BJ (cell line): ENCODE measurements at regions not wholly inside any gene's neighbourhood (a gene's known extent, or its start where the extent isn't known, plus 50 kb on each side); places are given as distances from the start of the nearest gene placed in this dataset.

Experiments
- CTCF ChIA-PET: fragments of 350-600 bp; formaldehyde crosslinking; extraction: SDS; loops from one replicate; lab custom pipeline; 2021; ENCODE audit warnings: antibody characterized with exemption, inconsistent platforms; lab: Yijun Ruan, JAX
- POLR2A ChIA-PET: fragments of 300-600 bp; sonication (Branson Sonifier 250); formaldehyde crosslinking; extraction: SDS; loops from one replicate; lab custom pipeline; 2021; ENCODE audit warnings: antibody characterized with exemption; lab: Charles Lee
- DNase-seq: peaks from one replicate; pipeline ENCODE4 v3.0.0-alpha.2; 2011; ENCODE audit warnings: low read depth
- H3K27me3 ChIP-seq: 2 replicates; pipeline ENCODE4 v1.6.0; 2011; ENCODE audit warnings: low read length; ENCODE audit not compliant: control insufficient read depth, insufficient read depth
- H3K36me3 ChIP-seq: 2 replicates; pipeline ENCODE4 v1.5.1; 2011; ENCODE audit warnings: low read length; ENCODE audit not compliant: control insufficient read depth, insufficient read depth
- H3K4me3 ChIP-seq: 2 replicates; pipeline ENCODE4 v1.5.1; 2011; ENCODE audit warnings: low read depth, mild to moderate bottlenecking, control low read depth, low read length
- CTCF ChIP-seq: IDR thresholded peaks from 2 replicates; pipeline ENCODE4 v1.5.1; 2011; ENCODE audit warnings: low read depth, mild to moderate bottlenecking, control low read depth, inconsistent platforms, low read length, moderate library complexity; ENCODE audit not compliant: insufficient read depth

DNA sequence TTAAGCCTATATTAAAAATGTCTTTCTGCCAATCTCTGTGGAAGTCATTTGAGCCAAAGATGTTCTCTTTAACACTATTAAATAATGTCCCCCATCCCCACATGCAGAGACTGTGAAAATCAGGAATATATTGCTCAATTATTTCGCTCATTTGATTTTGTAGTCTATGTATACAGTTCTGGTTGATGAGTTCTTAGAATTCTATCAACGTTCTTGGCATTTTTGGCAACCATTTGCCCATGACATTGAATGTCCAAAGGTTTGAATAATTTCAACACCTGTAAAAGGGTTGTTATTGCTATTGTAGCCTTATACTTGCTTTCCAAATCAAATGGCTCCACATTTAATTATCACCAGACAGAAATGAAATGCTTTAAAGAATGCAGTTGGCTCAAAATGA is 536.1 kb downstream of the CAAP1 start:
- CTCF ChIA-PET = no interaction called here
- POLR2A ChIA-PET = no interaction called here

GRCh38 chr9:26346942-26347477 is 545.6 kb downstream of the CAAP1 start:
- no peaks in the 10 kb centered on the region for H3K27me3 ChIP-seq
- TF ChIP-seq CTCF = no peak
- DNase-seq = no peak
- ChIA-PET POLR2A (no interaction called here), CTCF (interaction anchor here (0.7 to 1.1 kb wide), 2 partner anchors 8 to 334 kb away, joined by 3 read pairs; no protein-coding TSS in a partner anchor)
- H3K4me3 ChIP-seq = no peak overlapping the region
- H3K36me3 ChIP-seq = no peaks in the 10 kb centered on the region

More for the DNA sequence above, 536.1 kb downstream of the CAAP1 start:
- DNase-seq = no peak
- Histone ChIP-seq H3K27me3 (no peaks in the 10 kb centered on the region), H3K4me3 (no peak overlapping the region), H3K36me3 (no peaks in the 10 kb centered on the region)
- TF ChIP-seq CTCF = no peak

- DNase-seq = no peak
- Histone ChIP-seq H3K4me3 (no peak overlapping the region), H3K36me3 (no peaks in the 10 kb centered on the region), H3K27me3 (no peaks in the 10 kb centered on the region)
- no peak for TF ChIP-seq CTCF
- POLR2A ChIA-PET = no interaction called here
- CTCF ChIA-PET = no interaction called here
Observed at GRCh38 chr9:26341545-26341944, 551.1 kb downstream of the CAAP1 start.

GRCh38 chr9:26339796-26340195 is 552.8 kb downstream of the CAAP1 start:
- ChIA-PET POLR2A (no interaction called here), CTCF (interaction anchor here (1.0 kb wide), 1 partner anchor 9 kb away, joined by 3 read pairs; no protein-coding TSS in a partner anchor)
- Histone ChIP-seq H3K27me3 (no peaks in the 10 kb centered on the region), H3K36me3 (no peaks in the 10 kb centered on the region), H3K4me3 (no peak overlapping the region)
- no peak for DNase-seq
- TF ChIP-seq CTCF = no peak

DNA sequence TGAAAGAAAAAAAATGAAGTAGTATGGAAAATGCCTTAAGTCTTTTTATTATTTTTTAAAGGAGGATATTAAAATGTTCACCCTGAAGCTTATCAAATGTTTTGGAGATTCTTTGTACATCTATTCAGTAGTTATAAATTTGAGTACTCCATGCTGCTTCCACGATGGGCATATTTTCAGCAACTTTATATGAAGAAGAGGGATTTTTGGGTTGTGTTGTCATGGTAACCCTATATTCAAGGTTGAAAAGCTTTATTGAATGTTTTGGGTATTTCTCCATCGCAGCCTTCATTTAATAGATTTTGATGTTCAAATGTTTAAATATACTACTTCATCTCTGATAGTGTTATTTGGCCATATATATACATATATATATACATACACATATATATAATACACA is 557.5 kb downstream of the CAAP1 start:
- Histone ChIP-seq H3K27me3 (no peaks in the 10 kb centered on the region), H3K4me3 (no peak overlapping the region), H3K36me3 (no peaks in the 10 kb centered on the region)
- TF ChIP-seq CTCF = no peak
- ChIA-PET CTCF (no interaction called here), POLR2A (no interaction called here)
- no peak for DNase-seq
